GM08714 (cell line): ENCODE measurements at regions not wholly inside any gene's neighbourhood (a gene's known extent, or its start where the extent isn't known, plus 50 kb on each side); places are given as distances from the start of the nearest gene placed in this dataset.

Experiments
- H3K4me3 ChIP-seq: fragments of 200-500 bp; sonication (Bioruptor generic); 2 replicates; pipeline ENCODE4 v1.5.1; 2014; ENCODE audit warnings: mild to moderate bottlenecking, low read length, inconsistent platforms
- ZNF274 ChIP-seq: IDR thresholded peaks from 2 replicates; pipeline ENCODE4 v1.6.1; 2012; ENCODE audit warnings: mild to moderate bottlenecking, low read depth, low read length

DNA sequence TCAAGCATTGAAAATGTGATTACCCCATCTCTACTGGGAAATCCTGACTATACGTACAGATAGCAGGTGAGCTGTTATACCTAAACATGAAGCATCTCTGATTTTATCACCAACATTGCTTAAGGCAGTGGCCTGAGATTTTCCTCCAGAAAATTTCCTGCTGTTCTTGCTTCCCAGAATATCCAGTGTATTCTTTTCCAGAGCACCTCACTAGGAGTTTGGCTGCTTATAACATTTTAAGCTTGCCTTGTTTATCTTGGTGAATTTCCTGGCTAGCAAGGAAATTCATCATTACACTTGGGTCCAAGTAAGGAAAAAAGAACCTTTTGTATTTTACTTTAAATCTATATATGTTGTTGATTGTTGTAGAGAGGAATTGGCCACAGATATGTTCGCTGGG is 73.0 kb upstream of the CLCN4 start:
- no peak overlapping the region for H3K4me3 ChIP-seq
- no peak for TF ChIP-seq ZNF274

DNA sequence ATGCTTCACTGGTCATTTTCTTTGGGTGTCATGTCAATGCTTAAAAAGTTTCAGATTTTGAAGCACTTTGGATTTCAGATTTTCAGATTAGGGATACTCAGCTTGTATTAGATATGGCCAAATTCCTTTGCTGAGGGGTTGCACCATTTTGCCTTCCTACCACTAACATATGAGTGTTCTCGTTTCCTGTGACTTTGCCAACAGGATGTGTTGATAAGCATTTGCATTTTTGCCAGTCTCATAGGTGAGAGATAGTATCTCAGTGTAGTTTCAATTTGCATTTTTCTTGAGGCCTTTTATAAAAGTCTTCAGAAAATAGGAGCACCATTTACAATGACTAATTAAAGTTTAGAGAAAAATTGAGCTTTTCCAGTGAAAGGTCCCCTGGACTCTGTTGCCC is 71.6 kb upstream of the CLCN4 start:
- TF ChIP-seq ZNF274, result no peak
- no peak overlapping the region for H3K4me3 ChIP-seq

DNA sequence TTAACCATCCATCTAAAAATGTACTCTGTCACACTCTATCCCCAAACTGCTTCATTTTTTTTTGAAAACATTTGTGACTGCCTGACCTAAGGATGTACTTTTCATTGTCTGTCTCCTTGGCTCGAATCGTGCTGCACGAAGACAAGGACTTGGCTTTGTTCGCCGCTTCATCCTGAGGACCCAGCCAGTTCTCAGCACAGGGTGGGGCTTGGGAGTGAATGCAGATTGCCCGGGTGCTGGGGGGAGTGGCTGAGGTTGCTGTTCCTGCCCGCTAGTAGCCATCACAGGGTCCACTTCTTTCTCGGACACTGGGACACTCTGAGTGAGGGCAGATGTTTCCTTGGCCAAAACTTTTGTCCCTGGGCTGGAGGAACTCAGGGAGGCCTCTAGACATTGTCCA is 70.1 kb upstream of the CLCN4 start:
- no peak overlapping the region for H3K4me3 ChIP-seq
- TF ChIP-seq ZNF274, result no peak

DNA sequence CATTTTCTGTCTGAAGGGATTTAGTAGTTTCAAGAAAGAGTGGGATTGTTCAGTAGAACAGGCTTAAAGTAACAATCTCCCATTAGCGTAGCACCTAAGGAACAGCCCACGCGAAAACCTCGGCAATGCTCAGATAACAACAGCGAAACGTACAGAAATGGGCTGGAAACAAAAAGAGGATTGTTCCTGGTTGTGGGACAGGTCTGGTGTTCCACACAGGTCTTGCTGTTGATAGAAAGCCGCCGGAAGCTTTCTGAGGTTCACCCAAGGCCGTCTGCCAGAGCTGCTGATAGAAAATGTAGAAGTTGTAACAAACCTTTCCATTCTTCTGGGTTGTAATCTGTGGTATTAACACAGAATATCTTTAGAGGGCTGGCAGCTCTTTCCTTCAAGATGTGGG is 69.4 kb upstream of the CLCN4 start:
- no peak overlapping the region for H3K4me3 ChIP-seq
- no peak for TF ChIP-seq ZNF274

DNA sequence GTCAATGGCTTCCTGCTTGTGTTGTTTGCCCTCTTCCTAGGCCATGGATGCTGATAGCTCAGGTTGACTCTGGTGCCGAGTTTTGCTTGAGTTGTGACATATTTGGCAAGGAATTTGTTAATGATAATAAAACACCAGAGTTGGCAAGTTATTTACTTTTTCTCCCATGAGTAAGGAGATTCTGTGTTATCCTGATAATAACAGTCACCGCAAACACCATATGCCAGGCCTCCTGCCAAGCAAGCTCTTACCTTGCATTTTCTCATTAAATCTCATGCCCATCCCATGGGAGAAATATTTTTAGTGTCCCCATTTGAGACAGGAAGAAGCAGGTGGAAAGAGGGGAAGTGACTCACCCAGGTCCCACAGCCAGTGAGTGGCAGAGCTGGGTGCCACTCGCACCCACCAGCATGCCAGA is 67.4 kb upstream of the CLCN4 start:
- H3K4me3 ChIP-seq, result no peak overlapping the region
- TF ChIP-seq ZNF274, result no peak

DNA sequence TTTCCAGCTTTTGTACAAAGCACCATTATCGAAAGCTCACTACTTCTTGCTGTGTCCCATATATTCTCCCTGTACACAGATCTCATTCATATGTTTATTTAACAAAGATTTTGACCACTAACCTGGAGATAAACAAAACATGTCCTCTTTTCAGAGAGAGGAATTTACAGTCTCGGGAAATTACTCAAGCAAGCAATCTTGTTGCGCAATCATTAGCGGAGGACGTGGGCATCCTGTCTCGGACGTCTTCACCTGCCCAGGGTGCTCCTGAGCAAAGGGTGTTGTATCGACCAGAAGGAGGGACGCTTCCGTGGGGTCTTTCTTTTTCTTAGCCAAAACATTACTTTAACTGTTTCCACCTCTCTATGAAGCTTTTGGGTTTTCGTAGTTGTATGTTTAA is 66.5 kb upstream of the CLCN4 start:
- no peak for TF ChIP-seq ZNF274
- H3K4me3 ChIP-seq, result no peak overlapping the region

DNA sequence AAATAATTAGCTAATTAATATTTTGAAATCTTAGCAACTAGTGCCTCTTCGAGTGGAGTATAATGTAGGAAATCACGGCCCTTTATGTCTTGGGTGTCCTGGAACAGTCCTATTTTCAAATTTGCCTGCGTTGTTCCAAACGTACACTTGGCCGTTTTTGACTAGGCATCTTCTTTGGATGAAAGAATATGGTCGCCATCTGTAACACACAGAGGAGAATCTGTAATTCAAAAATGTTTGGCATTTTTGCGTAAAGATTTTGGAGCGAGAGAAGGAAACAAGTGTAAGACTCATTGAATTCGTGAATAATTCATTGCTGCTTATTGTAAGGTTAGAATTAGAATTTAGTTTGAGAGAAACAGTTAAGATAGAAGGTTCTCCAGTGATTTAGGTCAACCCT is 61.5 kb upstream of the CLCN4 start:
- TF ChIP-seq ZNF274, result no peak
- H3K4me3 ChIP-seq, result no peak overlapping the region

DNA sequence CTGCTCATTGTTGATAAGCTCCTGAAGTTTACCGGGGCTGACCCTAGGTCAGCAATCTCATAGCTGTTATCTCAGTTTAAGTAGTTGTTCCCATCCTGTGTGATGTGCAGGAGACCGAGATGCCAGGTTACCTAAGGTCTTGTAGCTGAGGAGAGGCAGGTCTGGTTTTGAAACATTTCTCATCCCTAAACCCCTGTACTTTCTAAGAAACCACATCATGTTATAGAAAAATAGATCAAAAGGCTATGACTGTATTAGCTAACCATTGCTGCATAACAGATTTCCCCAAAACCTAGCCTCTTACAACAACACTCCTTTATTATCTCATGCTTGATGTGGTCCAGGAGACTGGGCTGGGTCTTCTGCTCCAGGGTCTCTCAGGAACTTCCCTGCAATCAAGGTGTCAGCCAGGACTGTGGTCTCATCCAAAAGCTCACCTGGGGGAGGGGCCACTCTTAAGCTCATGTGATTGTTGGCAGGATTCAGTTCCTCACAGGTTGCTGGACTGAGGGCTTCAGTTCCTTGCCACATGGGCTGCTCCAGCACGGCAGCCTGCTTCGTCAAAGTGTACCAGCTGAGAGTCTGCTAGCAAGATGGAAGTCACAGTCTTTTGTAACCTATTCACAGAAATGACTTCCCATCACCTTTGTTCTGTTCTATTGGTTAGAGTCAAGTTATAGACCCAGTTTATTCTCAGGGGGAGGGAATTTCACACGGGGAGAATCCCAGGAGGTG is 60.9 kb upstream of the CLCN4 start:
- TF ChIP-seq ZNF274, result no peak
- H3K4me3 ChIP-seq, result no peak overlapping the region

DNA sequence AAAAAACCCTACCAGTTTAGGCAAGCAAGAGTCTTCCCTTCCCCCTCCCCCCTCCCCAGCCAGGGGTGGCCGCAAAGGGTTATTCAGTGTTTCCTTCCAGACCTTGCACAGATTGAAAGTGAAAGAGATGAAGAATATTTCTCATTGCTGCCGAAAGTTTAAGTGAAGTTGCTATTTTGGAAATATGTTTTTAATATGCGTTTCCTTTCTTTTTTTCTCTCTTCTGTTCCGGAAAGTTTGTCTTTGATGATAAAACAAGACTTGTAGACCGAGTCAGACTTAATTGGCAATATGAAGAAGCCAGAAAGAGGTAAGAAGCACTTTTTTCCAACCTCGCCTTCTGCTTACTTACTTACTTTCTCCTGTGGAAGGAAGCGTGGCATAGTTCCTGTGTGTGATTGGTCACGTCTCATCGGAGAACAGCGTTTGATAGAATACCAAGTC is 58.5 kb upstream of the CLCN4 start:
- no peak for TF ChIP-seq ZNF274
- H3K4me3 ChIP-seq, result peak overlapping the region; percentile 51

DNA sequence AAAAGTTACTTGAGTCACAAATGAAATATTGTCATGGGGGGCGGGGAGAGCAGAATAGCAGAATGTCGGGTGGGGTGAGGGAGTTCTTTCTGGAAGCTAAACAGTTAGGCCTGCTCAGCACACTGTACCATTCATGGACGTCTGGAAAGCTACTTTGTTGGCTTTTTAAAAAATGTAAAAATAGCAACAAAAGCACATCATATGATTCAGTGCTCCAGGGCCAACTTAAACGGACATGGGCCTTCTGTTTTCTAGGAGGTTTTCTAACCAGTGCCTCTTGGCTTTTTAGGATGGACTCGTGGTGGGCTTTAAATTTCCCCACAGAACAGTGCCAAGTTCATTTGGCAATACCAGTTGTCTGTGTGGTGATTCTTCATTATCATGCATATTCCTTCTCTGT is 57.4 kb upstream of the CLCN4 start:
- no peak for TF ChIP-seq ZNF274
- no peak overlapping the region; the same call in 1 of the 2 replicates for H3K4me3 ChIP-seq

DNA sequence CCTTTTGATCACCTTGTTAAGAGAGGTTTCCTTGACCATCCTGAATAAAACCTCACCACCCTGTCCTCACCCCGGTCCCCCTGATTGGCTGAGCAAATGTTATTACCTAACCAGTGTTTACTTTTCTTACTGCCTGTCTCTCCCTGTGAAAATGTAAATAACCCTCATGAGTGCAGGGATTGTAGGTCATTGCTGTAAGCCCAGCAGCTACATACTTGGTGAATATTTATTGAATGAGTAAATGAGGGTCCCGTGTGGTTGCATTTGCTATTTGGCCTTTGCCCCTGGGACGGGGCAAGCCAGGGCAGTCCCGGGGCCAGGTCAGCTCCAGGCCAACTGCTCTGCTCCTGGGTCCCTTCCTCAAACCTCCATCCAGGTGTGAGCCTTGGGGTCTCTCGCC is 55.5 kb upstream of the CLCN4 start:
- H3K4me3 ChIP-seq, result no peak overlapping the region
- TF ChIP-seq ZNF274, result no peak

DNA sequence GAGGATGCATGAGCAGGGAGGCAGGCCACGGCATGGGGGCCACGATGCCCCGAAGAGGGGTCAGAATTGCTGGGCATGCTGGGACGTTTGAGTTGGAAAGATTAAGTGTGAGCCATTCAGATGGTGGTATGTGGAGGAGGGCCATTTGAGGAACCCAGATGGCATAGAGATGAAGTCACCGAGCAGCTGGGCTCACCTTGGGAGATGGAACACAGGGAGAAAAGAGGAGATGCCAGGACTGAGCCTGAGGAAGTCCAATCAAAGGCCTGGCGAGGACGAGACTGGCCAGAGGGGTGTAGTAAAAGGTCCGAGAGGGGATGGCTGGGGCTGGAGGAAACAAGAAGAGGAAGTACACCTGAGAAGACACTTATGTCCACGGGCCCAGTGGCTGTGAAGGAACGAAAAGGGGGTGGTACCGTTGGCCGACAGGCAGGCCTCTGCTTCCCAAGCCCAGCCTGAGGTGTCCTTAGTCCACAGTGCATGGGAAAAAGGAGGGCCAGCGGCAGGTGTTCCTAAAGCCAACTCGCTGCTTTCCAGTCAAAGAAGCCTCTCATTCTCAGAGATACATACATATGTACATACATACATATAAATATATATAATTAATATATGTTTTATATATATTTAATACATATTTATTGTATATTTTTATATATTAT is 54.6 kb upstream of the CLCN4 start:
- TF ChIP-seq ZNF274, result no peak
- H3K4me3 ChIP-seq, result no peak overlapping the region

DNA sequence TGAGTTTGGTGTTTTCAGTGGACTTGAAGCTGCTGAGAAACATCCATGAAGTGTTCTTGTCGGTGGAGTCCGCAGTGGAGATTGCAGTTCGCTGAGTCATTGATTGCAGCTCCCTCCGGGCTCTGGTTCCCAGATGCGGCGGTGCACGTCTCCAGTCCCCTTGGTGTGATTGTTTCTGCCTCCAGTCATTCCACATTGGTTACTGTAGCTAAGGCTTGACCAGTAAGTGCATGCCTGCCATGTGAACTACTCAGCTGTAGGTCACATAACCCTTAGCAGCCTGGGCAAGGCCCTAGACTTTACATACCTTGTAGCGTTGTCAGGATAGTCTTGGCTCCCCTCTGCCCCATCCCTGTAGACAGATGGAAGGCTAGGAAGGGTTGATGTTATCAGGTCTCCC is 53.8 kb upstream of the CLCN4 start:
- H3K4me3 ChIP-seq, result no peak overlapping the region
- TF ChIP-seq ZNF274, result no peak

DNA sequence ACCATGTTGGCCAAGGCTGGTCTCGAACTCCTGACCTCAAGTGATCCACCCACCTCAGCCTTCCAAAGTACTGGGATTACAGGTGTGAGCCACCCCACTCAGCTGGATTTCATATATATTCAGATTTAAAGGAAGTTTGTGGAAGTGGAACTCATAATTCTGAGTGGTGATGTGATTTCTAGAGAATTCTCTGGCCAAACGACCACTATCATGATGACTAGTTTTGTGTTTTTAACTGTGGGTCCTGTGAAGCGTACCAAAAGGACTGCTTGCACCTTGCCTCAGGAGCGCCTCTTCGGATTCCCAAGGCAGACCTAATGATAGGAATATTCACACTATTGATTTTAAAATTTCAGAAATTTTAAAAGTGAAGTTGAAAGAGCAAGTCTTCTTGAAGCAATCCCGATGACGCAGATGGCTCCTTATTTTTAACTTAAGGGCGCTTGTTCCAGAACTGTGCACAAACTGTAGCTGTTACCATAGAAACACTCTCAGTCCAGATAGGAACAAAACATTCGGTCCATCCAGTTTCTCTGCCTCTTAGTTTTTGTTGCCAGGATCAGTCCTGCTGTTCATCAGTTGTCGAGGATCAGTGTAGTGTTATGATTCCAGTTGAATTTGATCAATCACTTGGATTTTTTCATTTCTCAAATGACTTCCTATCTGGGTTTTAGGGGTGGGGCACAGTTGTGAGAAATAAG is 51.7 kb upstream of the CLCN4 start:
- no peak for TF ChIP-seq ZNF274
- no peak overlapping the region for H3K4me3 ChIP-seq

DNA sequence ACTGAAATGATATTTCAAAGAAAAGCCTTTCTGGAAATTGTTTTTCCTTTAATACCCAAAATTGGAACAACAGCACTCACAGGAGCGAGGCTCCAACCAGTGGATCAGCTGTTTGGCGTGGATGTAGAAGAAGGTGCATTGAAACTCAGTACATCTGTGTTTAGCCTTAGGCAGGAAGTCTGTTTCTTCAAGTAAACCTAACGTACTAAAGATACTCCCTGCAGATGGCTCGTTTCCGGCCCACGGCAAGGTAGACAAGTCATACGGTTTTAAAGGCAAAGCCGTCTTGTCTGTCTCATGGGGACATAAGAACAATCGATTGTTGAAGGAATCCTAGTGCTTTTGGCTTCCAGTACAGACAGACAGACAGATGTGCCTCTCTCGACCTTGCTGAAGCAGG is 50.0 kb upstream of the CLCN4 start:
- H3K4me3 ChIP-seq, result no peak overlapping the region
- TF ChIP-seq ZNF274, result no peak
